GM20000 (cell line): ENCODE measurements at regions not wholly inside any gene's neighbourhood (a gene's known extent, or its start where the extent isn't known, plus 50 kb on each side); places are given as distances from the start of the nearest gene placed in this dataset.

Source experiments
- DNase-seq: peaks from one replicate; pipeline ENCODE4 v3.0.0; 2012; ENCODE audit warnings: low spot score
- TF ChIP-seq, protein P1 (sequence below): IDR thresholded peaks from 2 replicates; pipeline ENCODE4 v1.5.1; 2012; ENCODE audit warnings: mild to moderate bottlenecking, control low read depth; ENCODE audit errors: extremely low read depth, missing control alignments

GRCh38 chr2:7809640-7810039 is 872.2 kb upstream of the ID2 start:
- DNase-seq: no peak
- TF ChIP-seq, protein P1, sequence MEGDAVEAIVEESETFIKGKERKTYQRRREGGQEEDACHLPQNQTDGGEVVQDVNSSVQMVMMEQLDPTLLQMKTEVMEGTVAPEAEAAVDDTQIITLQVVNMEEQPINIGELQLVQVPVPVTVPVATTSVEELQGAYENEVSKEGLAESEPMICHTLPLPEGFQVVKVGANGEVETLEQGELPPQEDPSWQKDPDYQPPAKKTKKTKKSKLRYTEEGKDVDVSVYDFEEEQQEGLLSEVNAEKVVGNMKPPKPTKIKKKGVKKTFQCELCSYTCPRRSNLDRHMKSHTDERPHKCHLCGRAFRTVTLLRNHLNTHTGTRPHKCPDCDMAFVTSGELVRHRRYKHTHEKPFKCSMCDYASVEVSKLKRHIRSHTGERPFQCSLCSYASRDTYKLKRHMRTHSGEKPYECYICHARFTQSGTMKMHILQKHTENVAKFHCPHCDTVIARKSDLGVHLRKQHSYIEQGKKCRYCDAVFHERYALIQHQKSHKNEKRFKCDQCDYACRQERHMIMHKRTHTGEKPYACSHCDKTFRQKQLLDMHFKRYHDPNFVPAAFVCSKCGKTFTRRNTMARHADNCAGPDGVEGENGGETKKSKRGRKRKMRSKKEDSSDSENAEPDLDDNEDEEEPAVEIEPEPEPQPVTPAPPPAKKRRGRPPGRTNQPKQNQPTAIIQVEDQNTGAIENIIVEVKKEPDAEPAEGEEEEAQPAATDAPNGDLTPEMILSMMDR: no peak

GRCh38 chr2:7811073-7811472 is 870.8 kb upstream of the ID2 start:
- TF ChIP-seq, protein P1: no peak
- DNase-seq: no peak

DNA sequence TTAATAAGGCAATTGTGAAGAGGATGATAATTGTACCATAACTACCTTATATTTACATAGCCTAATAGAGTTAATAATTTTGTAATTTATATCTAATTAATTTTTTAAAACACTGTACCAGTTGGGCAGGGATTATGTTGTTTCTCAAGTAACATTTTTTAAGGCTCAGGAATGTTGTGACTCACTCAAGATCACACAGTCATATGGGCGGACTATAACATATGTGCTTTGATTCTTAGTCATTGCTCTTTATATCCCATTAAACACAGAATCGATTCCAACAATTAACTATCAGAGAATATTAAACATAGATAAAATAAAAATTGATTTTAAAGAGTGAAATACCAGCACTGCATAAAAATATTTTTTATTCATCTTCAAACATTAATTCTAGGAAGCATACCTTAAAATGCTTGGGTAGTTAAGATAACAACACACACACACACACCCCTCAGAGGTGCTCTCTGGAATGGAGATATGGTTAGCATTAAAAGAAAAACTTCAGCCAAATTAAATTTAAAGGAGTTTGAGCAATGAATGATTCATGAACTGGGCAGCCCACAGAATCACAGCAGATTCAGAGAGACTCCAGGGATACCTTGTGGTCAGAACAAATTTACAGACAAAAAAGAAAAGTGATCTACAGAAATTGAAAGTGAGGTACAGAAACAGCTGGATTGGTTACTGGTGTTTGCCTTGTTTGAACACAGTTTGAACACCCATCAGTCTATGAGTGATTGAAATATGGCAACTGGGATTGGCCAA is 869.4 kb upstream of the ID2 start:
- TF ChIP-seq, protein P1: no peak
- no peak for DNase-seq

GRCh38 chr2:7813541-7814292 is 868.1 kb upstream of the ID2 start:
- TF ChIP-seq, protein P1: no peak
- DNase-seq: no peak

GRCh38 chr2:7815726-7816125 is 866.1 kb upstream of the ID2 start:
- DNase-seq: no peak
- TF ChIP-seq, protein P1: no peak

GRCh38 chr2:7816233-7816632 is 865.6 kb upstream of the ID2 start:
- TF ChIP-seq, protein P1: no peak
- no peak for DNase-seq

DNA sequence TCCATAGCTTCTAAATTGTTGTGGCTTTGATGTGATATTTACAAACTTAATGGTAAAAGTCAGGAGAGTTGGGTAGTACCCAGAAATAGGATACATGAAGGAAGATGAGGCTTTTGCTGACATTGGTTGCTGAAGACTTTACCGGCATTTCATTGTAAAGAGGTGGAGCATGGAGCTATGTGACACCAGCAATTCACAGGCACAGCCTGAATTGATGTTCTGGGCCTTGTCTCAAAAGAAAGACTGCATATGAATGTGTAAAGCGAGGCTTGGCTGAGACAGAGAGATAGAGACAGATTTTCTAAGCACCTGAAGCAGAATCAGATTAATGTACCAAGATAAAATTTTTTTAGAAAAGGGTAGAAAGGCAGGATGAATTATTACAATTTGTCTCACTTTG is 864.9 kb upstream of the ID2 start:
- TF ChIP-seq, protein P1: no peak

More for the DNA sequence above, 864.9 kb upstream of the ID2 start:
- no peak for DNase-seq
